GM12878 (cell line): ENCODE measurements at regions not wholly inside any gene's neighbourhood (a gene's known extent, or its start where the extent isn't known, plus 50 kb on each side); places are given as distances from the start of the nearest gene placed in this dataset.

Experiments
- BCL3 ChIP-seq: IDR thresholded peaks from 2 replicates; pipeline ENCODE4 v1.6.1; 2011; ENCODE audit warnings: borderline replicate concordance, low read depth, mild to moderate bottlenecking, moderate library complexity, low read length; ENCODE audit not compliant: insufficient read depth, poor library complexity, severe bottlenecking
- EZH2 ChIP-seq: IDR thresholded peaks from 2 replicates; pipeline ENCODE4 v1.6.1; 2012; ENCODE audit warnings: low read depth, mild to moderate bottlenecking, control low read depth, inconsistent platforms, low read length, borderline replicate concordance; ENCODE audit not compliant: control insufficient read depth
- HDGF ChIP-seq: fragments of 450-650 bp; IDR thresholded peaks from 2 replicates; pipeline ENCODE4 v1.6.1; 2016; ENCODE audit warnings: antibody characterized with exemption
- JUND ChIP-seq: IDR thresholded peaks from 2 replicates; pipeline ENCODE4 v1.6.1; 2012; ENCODE audit warnings: low read depth, mild to moderate bottlenecking, low read length, improper control_type of control experiment, moderate library complexity
- MAX ChIP-seq: IDR thresholded peaks from 2 replicates; pipeline ENCODE4 v1.6.1; 2012; ENCODE audit warnings: low read depth, low read length, improper control_type of control experiment
- MLLT1 ChIP-seq: fragments of 450-650 bp; IDR thresholded peaks from 2 replicates; pipeline ENCODE4 v1.6.1; 2016; ENCODE audit warnings: mild to moderate bottlenecking
- POLR2A ChIP-seq: IDR thresholded peaks from 2 replicates; pipeline ENCODE4 v1.6.1; 2011; ENCODE audit warnings: low read depth, mild to moderate bottlenecking, low read length
- POLR2AphosphoS5 ChIP-seq: IDR thresholded peaks from 2 replicates; pipeline ENCODE4 v1.6.1; 2011; ENCODE audit warnings: mild to moderate bottlenecking, low read length, inconsistent platforms
- SIN3A ChIP-seq: IDR thresholded peaks from 2 replicates; pipeline ENCODE4 v1.6.1; 2012; ENCODE audit warnings: low read depth, low read length, improper control_type of control experiment
- TCF3 ChIP-seq: IDR thresholded peaks from 2 replicates; pipeline ENCODE4 v1.6.1; 2012; ENCODE audit warnings: low read depth, mild to moderate bottlenecking, low read length, borderline replicate concordance; ENCODE audit not compliant: insufficient read depth
- TF ChIP-seq, protein P1 (sequence below), 3 experiments: IDR thresholded peaks in 2 of 3; conservative IDR thresholded peaks in 1 of 3; 2 replicates each; pipeline ENCODE4 v1.5.1; 2011; ENCODE audit warnings: low read depth in 3 of 3, low read length in 3 of 3, mild to moderate bottlenecking in 3 of 3, control low read depth in 2 of 3, moderate library complexity in 2 of 3, inconsistent platforms in 1 of 3, mixed read lengths in 1 of 3; ENCODE audit not compliant: control insufficient read depth in 2 of 3, insufficient read depth in 1 of 3; ENCODE audit errors: extremely low read depth in 1 of 3

- TF ChIP-seq, protein P1, sequence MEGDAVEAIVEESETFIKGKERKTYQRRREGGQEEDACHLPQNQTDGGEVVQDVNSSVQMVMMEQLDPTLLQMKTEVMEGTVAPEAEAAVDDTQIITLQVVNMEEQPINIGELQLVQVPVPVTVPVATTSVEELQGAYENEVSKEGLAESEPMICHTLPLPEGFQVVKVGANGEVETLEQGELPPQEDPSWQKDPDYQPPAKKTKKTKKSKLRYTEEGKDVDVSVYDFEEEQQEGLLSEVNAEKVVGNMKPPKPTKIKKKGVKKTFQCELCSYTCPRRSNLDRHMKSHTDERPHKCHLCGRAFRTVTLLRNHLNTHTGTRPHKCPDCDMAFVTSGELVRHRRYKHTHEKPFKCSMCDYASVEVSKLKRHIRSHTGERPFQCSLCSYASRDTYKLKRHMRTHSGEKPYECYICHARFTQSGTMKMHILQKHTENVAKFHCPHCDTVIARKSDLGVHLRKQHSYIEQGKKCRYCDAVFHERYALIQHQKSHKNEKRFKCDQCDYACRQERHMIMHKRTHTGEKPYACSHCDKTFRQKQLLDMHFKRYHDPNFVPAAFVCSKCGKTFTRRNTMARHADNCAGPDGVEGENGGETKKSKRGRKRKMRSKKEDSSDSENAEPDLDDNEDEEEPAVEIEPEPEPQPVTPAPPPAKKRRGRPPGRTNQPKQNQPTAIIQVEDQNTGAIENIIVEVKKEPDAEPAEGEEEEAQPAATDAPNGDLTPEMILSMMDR (IDR thresholded peaks at IDR 0.05 in 2 of 3, conservative IDR thresholded peaks at IDR 0.05 in 1 of 3; ENCODE audit: control insufficient read depth in 2 of 3, extremely low read depth in 1 of 3, insufficient read depth in 1 of 3, low read depth in 3 of 3, low read length in 3 of 3), result no peak
- no peak for TF ChIP-seq POLR2A
- TF ChIP-seq MLLT1, result no peak
- TF ChIP-seq MAX, result no peak
- TF ChIP-seq BCL3, result no peak
- no peak for TF ChIP-seq JUND
- no peak for TF ChIP-seq EZH2
- no peak for TF ChIP-seq POLR2AphosphoS5
- no peak for TF ChIP-seq SIN3A
- TF ChIP-seq HDGF, result no peak
- no peak for TF ChIP-seq TCF3
Measured at GRCh38 chr3:10759495-10759894, 56.5 kb upstream of the SLC6A11 start.
